ENCODE measurements at regions not wholly inside any gene's neighbourhood (a gene's known extent, or its start where the extent isn't known, plus 50 kb on each side); places are given as distances from the start of the nearest gene placed in this dataset.

DNA sequence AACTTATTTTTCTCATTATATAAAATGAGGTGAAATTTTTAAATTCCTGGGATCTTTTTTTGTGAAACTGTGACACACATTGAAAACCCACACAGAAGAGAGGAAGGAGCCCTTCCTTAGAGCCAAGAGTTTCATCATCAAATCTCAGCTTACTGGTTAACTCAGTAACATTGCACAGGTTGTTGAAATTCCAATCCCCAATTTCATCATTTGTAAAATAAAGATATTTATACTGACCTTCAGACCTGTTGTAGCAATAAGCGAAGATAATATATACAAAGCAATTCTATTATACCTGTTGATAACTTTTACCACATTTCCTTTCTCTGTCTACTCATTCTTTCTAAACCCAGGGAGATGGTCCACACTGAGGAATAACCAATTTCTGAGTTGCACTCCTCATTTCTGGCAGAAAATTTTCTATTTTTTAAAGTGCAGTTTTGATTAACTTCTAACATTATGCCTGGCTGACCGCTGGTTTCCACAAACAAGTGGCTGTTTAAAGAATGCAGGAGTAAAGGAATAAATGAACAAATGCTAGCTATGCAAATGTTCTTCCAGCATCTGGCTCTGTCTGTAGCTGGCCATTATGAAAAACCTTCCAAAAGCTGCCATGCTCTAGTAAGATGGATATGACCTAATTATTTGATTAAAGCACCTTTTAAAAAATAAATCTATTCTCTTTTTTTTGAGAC, 105.7 kb upstream of the LINC00305 start:
- no peak for TF ChIP-seq CTCF (IDR thresholded peaks at IDR 0.05)
- no peak for TF ChIP-seq POLR2A (IDR thresholded peaks at IDR 0.05)

Data from body of pancreas (tissue), 4 donors.